GM12873 (cell line): ENCODE measurements at regions not wholly inside any gene's neighbourhood (a gene's known extent, or its start where the extent isn't known, plus 50 kb on each side); places are given as distances from the start of the nearest gene placed in this dataset.

Experiments used
- TF ChIP-seq, protein P1 (sequence below): IDR thresholded peaks from 2 replicates; pipeline ENCODE4 v1.5.1; 2012; ENCODE audit warnings: low read depth, mild to moderate bottlenecking, moderate library complexity, low read length, control low read depth; ENCODE audit not compliant: insufficient read depth; ENCODE audit errors: missing control alignments

DNA sequence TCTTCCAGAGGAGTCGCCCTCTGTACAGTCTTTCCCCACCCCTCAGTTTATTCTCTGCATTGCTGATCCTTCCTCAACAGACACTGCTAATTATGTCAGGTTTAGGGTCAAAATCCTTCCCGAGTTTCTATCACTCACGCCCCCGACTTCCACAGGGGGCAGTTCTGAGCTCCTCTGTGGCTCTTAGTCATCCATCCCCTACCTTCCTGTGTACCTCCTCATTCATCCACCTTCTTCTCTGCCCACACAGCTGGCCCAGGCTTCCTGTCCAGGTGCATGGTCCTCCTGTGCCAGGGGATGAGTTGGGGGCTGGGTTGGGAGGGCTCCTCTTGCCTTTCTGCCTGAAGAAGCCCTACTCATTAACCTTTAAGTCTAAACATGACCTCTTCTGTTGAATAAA is 202.9 kb downstream of the ARL4C start:
- TF ChIP-seq, protein P1, sequence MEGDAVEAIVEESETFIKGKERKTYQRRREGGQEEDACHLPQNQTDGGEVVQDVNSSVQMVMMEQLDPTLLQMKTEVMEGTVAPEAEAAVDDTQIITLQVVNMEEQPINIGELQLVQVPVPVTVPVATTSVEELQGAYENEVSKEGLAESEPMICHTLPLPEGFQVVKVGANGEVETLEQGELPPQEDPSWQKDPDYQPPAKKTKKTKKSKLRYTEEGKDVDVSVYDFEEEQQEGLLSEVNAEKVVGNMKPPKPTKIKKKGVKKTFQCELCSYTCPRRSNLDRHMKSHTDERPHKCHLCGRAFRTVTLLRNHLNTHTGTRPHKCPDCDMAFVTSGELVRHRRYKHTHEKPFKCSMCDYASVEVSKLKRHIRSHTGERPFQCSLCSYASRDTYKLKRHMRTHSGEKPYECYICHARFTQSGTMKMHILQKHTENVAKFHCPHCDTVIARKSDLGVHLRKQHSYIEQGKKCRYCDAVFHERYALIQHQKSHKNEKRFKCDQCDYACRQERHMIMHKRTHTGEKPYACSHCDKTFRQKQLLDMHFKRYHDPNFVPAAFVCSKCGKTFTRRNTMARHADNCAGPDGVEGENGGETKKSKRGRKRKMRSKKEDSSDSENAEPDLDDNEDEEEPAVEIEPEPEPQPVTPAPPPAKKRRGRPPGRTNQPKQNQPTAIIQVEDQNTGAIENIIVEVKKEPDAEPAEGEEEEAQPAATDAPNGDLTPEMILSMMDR: no peak

DNA sequence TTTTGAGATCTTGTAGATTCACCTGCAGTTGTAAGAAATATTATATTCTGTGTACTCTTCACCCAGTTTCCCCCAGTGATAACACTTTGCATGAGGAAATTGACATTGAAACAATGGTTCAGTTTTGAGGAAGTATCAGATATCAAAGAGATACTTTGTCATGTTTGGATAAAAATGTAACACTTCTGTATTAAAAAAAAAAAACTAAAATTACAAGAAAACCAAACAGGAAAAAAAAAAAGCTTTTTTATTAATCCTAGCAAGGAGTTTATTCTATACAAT is 204.0 kb downstream of the ARL4C start:
- TF ChIP-seq, protein P1: no peak

DNA sequence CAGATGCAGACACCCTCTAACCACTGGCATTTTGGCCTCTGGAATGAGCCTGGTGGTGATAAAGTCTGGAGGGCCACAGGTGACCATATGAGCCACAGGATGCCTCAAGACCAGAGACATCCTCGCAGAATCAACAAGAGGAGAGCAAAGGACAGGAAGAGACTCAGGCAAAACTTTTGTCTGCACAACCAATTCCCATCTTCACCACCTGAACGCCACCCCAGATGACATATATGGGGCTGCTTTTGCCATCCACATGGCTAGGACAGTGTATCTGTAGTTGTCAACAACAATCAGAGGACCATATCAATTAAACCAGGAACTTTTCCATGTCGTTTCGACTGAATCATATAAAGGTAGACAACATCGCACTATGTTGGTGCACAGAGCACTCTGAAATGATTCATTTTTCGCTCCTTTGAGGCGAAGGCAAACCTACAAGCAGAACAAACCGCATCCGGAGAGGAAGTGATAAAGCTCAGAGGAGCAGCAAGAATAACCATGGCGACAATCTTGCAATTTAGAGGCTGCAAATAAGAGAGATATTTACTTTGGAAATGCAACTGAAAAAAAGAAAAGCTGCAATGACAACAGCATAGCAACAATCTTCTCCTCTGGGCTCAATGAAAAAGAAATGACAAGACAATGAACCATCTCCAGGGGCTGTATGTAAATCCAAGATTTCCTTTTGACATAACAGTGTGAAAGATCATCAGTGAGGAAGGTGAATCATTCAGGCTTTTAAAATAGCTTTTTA is 204.5 kb downstream of the ARL4C start:
- TF ChIP-seq, protein P1: no peak

DNA sequence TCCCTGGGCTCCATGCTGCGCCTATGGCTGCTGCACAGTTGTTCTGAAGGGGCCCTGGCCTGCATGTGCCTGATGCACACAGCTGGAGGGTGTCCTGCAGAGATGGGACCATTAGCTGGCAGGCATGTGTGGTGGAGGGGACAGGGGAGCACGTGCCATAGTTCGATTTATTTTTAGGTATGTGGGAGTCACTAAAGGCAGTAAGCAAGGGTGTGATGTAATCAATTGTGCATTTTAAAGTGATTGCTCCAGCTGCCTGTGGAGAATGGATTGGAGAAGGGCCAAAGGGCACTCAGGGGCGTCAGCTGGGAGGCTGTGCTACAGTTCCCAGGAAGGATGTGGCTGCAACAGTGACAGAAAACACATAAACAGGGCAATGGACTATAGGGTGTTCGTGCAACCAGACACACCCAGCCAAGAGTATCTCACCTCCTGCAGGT is 205.1 kb downstream of the ARL4C start:
- TF ChIP-seq, protein P1: no peak

DNA sequence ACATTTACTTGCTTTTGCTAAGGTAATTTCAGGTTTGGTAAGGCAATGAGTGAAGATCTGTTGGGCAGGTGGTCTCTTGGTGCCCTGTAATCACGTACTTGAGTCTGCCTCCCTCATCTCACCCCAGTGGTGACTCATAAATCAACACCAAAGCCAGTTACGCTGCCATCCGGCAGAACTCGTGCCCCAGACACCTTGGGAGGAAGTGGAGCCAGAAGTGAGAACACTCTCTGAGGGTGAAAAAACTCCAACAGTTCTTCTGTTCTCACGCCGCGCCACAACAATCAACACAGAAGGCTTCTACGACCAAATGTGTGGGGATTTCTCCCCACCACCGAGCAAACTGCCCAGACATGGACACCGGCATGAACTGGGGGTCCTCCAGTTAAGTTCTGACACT is 206.2 kb downstream of the ARL4C start:
- TF ChIP-seq, protein P1: peak; percentile 30

DNA sequence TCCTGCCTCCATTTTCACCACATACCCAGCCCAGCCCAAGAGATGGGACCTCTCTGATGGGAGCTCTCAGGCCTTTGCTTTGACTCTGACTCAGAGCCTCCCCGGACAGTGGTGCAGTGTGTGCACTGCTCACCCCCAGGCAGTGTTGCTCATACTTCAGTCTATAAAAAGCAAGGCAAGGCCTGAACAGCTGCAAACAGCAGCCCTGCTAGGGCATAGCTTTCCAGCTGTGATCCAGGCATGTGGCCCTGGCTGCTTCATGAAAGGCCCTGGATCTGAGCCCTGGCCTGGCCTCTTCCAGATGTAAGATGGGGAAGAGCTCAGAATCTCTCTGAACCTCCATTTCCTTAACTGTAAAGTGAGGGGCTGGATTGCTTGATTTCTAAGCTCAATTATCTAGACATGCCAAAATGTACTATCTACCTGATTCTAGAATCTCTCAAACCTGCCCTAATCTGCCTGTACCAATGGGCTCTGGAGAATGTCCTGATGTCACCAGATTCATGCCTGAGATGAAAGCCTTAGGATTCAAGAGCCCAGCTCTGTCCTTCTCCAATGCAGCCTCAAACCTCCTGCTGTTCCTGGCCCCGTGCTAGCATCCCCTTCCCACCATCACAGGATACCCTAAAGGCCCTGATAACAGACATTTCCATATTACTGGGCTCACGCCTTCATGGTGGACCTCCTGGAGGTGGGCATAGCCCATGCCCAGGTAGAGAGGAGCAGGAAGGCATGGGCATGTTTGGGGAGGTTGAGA is 206.9 kb downstream of the ARL4C start:
- TF ChIP-seq, protein P1: no peak

DNA sequence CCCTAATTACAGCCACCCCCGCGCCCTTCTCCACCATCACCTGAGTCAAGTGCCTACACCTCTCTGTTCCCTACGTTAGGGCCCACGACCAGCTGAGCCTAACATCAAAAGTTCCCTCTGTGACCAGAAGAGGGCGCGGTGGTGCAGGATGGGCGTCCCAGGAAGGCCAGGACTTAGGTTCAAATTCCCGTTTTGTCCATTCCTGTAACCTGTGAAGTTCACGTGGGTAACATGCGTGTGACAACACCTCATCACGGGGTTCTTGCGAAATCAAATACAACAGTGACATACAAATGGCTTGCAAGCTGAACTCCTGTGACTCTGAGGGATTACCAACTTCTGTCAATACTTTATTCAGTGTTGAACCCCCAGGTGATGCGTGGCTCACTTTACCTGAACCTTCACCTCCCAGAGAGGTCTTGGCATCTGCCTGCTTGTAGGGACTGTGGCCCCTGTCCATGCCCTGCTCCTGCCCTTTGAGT is 207.9 kb downstream of the ARL4C start:
- TF ChIP-seq, protein P1: peak; percentile 89
